Loucy (cell line): ENCODE measurements at regions not wholly inside any gene's neighbourhood (a gene's known extent, or its start where the extent isn't known, plus 50 kb on each side); places are given as distances from the start of the nearest gene placed in this dataset.

Experiments used
- H2AFZ ChIP-seq: fragments of 200-600 bp; sonication (generic); 2 replicates; pipeline ENCODE4 v1.6.0; 2016; ENCODE audit warnings: antibody characterized with exemption, mild to moderate bottlenecking, low read length, moderate library complexity
- H3F3A ChIP-seq: fragments of 200-600 bp; 2 replicates; pipeline ENCODE4 v1.6.0; 2016; ENCODE audit warnings: antibody characterized with exemption, low read depth, mild to moderate bottlenecking
- H3K27me3 ChIP-seq: fragments of 200-600 bp; sonication (generic); 2 replicates; pipeline ENCODE4 v1.6.1; 2014; ENCODE audit warnings: low read length, mild to moderate bottlenecking; ENCODE audit not compliant: insufficient read depth, poor library complexity, severe bottlenecking
- H3K36me3 ChIP-seq: fragments of 200-600 bp; sonication (generic); 2 replicates; pipeline ENCODE4 v1.6.1; 2016; ENCODE audit warnings: low read length; ENCODE audit not compliant: insufficient read depth
- H3K4me1 ChIP-seq: fragments of 200-600 bp; sonication (generic); 2 replicates; pipeline ENCODE4 v1.5.1; 2014; ENCODE audit warnings: low read length, mild to moderate bottlenecking; ENCODE audit not compliant: insufficient read depth, poor library complexity, severe bottlenecking
- H3K4me2 ChIP-seq: fragments of 200-600 bp; sonication (generic); 2 replicates; pipeline ENCODE4 v1.6.0; 2014; ENCODE audit warnings: antibody characterized with exemption, low read length, low read depth, mild to moderate bottlenecking; ENCODE audit not compliant: poor library complexity, severe bottlenecking
- H3K4me3 ChIP-seq: fragments of 200-600 bp; sonication (generic); 2 replicates; pipeline ENCODE4 v1.5.1; 2014; ENCODE audit warnings: low read length, mild to moderate bottlenecking, mixed read lengths; ENCODE audit not compliant: poor library complexity, severe bottlenecking
- H3K79me2 ChIP-seq: fragments of 200-600 bp; sonication (generic); 2 replicates; pipeline ENCODE4 v1.6.1; 2014; ENCODE audit warnings: low read length; ENCODE audit not compliant: insufficient read depth
- H3K9ac ChIP-seq: fragments of 200-600 bp; sonication (generic); 2 replicates; pipeline ENCODE4 v1.6.0; 2014; ENCODE audit warnings: mild to moderate bottlenecking, low read depth, low read length, moderate library complexity; ENCODE audit not compliant: poor library complexity, severe bottlenecking
- H3K9me2 ChIP-seq: fragments of 200-600 bp; sonication (generic); replicated peaks from 2 replicates; pipeline ENCODE4 v1.6.1; 2016; ENCODE audit warnings: low read depth, low read length, mixed read lengths
- H3K9me3 ChIP-seq: fragments of 200-600 bp; sonication (generic); 2 replicates; pipeline ENCODE4 v1.6.1; 2014; ENCODE audit warnings: mild to moderate bottlenecking, antibody characterized with exemption, low read length, low read depth; ENCODE audit not compliant: insufficient read depth
- H4K20me1 ChIP-seq: fragments of 200-600 bp; sonication (generic); 2 replicates; pipeline ENCODE4 v1.6.0; 2014; ENCODE audit warnings: antibody characterized with exemption, low read length, mild to moderate bottlenecking; ENCODE audit not compliant: insufficient read depth, poor library complexity, severe bottlenecking
- EZH2phosphoT487 ChIP-seq: fragments of 200-600 bp; IDR thresholded peaks from 2 replicates; pipeline ENCODE4 v1.6.1; 2018; ENCODE audit warnings: antibody characterized with exemption, mild to moderate bottlenecking, moderate library complexity, borderline replicate concordance
- TF ChIP-seq, protein P1 (sequence below): fragments of 200-600 bp; sonication (generic); conservative IDR thresholded peaks from 2 replicates; pipeline ENCODE4 v1.5.1; 2014; ENCODE audit warnings: mild to moderate bottlenecking, antibody characterized with exemption, low read length

GRCh38 chr5:13572163-13572562 is 372.3 kb downstream of the DNAH5 start:
- Histone ChIP-seq H3K4me2 (no peak overlapping the region), H4K20me1 (no peaks in the 10 kb centered on the region), H3K4me3 (no peak overlapping the region), H3K9me3 (no peaks in the 10 kb centered on the region), H2AFZ (no peak overlapping the region), H3K79me2 (no peaks in the 10 kb centered on the region), H3K9me2 (no peaks in the 10 kb centered on the region), H3F3A (no peaks in the 10 kb centered on the region), H3K27me3 (no peaks in the 10 kb centered on the region), H3K9ac (no peak overlapping the region), H3K4me1 (no peaks in the 10 kb centered on the region), H3K36me3 (no peaks in the 10 kb centered on the region)
- TF ChIP-seq, protein P1, sequence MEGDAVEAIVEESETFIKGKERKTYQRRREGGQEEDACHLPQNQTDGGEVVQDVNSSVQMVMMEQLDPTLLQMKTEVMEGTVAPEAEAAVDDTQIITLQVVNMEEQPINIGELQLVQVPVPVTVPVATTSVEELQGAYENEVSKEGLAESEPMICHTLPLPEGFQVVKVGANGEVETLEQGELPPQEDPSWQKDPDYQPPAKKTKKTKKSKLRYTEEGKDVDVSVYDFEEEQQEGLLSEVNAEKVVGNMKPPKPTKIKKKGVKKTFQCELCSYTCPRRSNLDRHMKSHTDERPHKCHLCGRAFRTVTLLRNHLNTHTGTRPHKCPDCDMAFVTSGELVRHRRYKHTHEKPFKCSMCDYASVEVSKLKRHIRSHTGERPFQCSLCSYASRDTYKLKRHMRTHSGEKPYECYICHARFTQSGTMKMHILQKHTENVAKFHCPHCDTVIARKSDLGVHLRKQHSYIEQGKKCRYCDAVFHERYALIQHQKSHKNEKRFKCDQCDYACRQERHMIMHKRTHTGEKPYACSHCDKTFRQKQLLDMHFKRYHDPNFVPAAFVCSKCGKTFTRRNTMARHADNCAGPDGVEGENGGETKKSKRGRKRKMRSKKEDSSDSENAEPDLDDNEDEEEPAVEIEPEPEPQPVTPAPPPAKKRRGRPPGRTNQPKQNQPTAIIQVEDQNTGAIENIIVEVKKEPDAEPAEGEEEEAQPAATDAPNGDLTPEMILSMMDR: no peak
- TF ChIP-seq EZH2phosphoT487: no peak

DNA sequence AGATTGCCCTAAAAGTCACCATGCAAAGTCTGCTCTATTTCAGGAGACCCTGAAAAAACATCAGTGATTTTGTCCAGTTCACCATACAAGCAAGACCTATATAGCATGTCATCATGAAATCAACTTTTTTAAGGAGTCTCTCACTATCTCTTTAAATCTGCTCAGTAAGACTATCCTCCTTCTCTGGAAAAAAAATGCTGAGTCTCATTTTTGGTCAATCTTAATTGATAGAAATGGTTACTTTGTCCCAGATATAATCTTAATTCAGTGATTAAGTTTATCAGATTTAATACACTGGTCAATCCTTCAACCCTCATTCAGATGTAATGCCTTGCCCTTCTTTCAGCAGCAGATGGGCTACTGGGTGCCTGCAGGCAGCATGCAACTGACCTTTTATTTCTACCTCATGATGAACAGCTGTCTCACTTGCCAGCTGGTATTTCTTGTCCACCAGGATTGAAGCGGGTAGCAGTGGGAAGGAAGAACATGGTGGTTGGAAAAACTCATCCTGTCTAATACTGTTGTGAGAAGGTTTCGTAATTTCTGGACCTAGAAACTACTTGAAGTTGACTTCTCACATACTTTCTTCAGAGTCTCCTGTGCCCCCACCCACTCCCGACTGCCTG is 375.3 kb downstream of the DNAH5 start:
- Histone ChIP-seq H3K9me3 (no peaks in the 10 kb centered on the region), H3K9me2 (no peaks in the 10 kb centered on the region), H4K20me1 (no peaks in the 10 kb centered on the region)

GRCh38 chr5:13567819-13568218 is 376.7 kb downstream of the DNAH5 start:
- no peaks in the 10 kb centered on the region for H3K9me2 ChIP-seq
- no peaks in the 10 kb centered on the region for H3K36me3 ChIP-seq
- H3K79me2 ChIP-seq: no peaks in the 10 kb centered on the region
- no peaks in the 10 kb centered on the region for H3K4me1 ChIP-seq
- no peak overlapping the region for H2AFZ ChIP-seq
- H3F3A ChIP-seq: no peaks in the 10 kb centered on the region
- H3K9me3 ChIP-seq: no peaks in the 10 kb centered on the region
- no peak overlapping the region for H3K4me3 ChIP-seq
- no peaks in the 10 kb centered on the region for H3K27me3 ChIP-seq
- no peak overlapping the region for H3K4me2 ChIP-seq
- H4K20me1 ChIP-seq: no peaks in the 10 kb centered on the region
- TF ChIP-seq EZH2phosphoT487: no peak
- TF ChIP-seq, protein P1: no peak
- H3K9ac ChIP-seq: no peak overlapping the region

More for the DNA sequence above, 375.3 kb downstream of the DNAH5 start:
- H3K36me3 ChIP-seq: no peaks in the 10 kb centered on the region
- H3K4me2 ChIP-seq: no peak overlapping the region
- H2AFZ ChIP-seq: no peak overlapping the region
- TF ChIP-seq, protein P1: no peak
- TF ChIP-seq EZH2phosphoT487: no peak
- no peaks in the 10 kb centered on the region for H3K27me3 ChIP-seq
- H3F3A ChIP-seq: no peaks in the 10 kb centered on the region
- H3K4me3 ChIP-seq: no peak overlapping the region
- no peaks in the 10 kb centered on the region for H3K79me2 ChIP-seq
- no peak overlapping the region for H3K9ac ChIP-seq
- no peaks in the 10 kb centered on the region for H3K4me1 ChIP-seq
